Mesothelial cell of epicardium (in vitro differentiated cells): ENCODE measurements at regions not wholly inside any gene's neighbourhood (a gene's known extent, or its start where the extent isn't known, plus 50 kb on each side); places are given as distances from the start of the nearest gene placed in this dataset.

Source experiments
- DNase-seq, 2 experiments: peaks; one replicate each; pipeline ENCODE4 v3.0.0; 2021; ENCODE audit warnings: low spot score in 2 of 2; ENCODE audit not compliant: unreplicated experiment in 2 of 2
- H3K27ac Mint-ChIP-seq: 2 replicates; pipeline ENCODE4 v1.8.0; 2021; ENCODE audit warnings: mixed read lengths
- H3K27me3 Mint-ChIP-seq: 2 replicates; pipeline ENCODE4 v1.8.0; 2021; ENCODE audit warnings: low read depth, mixed read lengths
- H3K36me3 Mint-ChIP-seq: 2 replicates; pipeline ENCODE4 v1.8.0; 2021; ENCODE audit warnings: mixed read lengths
- H3K4me1 Mint-ChIP-seq: 2 replicates; pipeline ENCODE4 v1.8.0; 2021; ENCODE audit warnings: mixed read lengths
- H3K4me3 Mint-ChIP-seq: 2 replicates; pipeline ENCODE4 v1.8.0; 2021; ENCODE audit warnings: mild to moderate bottlenecking, moderate library complexity, mixed read lengths
- H3K9me3 Mint-ChIP-seq: 2 replicates; pipeline ENCODE4 v1.8.0; 2021; ENCODE audit warnings: mixed read lengths
- CTCF ChIP-seq: fragments of 200-600 bp; sonication (generic); IDR thresholded peaks from one replicate; pipeline ENCODE4 v1.5.0; 2021; ENCODE audit warnings: antibody characterized with exemption; ENCODE audit not compliant: unreplicated experiment

GRCh38 chr14:58778202-58778601, 140.4 kb downstream of the DACT1 start:
- DNase-seq = no peak
- H3K4me1 Mint-ChIP-seq = peaks cover 18% of the 10 kb centered on the region
- TF ChIP-seq CTCF = no peak
- no peaks in the 10 kb centered on the region for H3K27me3 Mint-ChIP-seq
- peaks cover 4% of the 10 kb centered on the region for H3K9me3 Mint-ChIP-seq
- no peak overlapping the region for H3K4me3 Mint-ChIP-seq
- H3K36me3 Mint-ChIP-seq = no peaks in the 10 kb centered on the region
- H3K27ac Mint-ChIP-seq = no peak overlapping the region

DNA sequence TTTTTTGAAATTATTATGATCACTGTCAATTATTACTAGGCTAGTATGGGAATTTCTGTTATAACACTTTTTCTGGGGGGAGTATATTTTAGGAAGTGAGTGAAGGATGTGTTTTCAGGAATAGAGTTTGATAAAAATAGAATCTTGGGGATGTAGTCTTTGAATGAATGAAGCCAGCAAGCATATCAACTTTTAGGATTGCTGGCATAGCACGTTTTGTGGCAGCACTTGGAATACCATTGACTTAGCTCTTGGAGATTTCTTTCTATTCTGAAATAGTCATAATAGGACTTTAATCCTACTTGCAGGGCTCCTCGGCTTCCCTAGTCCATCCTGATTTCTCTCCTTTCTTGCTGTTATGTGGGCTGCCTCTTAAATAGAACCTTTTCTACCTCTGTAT, 141.6 kb downstream of the DACT1 start:
- peaks cover 4% of the 10 kb centered on the region for H3K9me3 Mint-ChIP-seq
- no peak for DNase-seq
- no peaks in the 10 kb centered on the region for H3K27me3 Mint-ChIP-seq
- H3K4me3 Mint-ChIP-seq = no peak overlapping the region
- no peaks in the 10 kb centered on the region for H3K36me3 Mint-ChIP-seq
- peaks cover 6% of the 10 kb centered on the region for H3K4me1 Mint-ChIP-seq
- no peak overlapping the region for H3K27ac Mint-ChIP-seq
- no peak for TF ChIP-seq CTCF

DNA sequence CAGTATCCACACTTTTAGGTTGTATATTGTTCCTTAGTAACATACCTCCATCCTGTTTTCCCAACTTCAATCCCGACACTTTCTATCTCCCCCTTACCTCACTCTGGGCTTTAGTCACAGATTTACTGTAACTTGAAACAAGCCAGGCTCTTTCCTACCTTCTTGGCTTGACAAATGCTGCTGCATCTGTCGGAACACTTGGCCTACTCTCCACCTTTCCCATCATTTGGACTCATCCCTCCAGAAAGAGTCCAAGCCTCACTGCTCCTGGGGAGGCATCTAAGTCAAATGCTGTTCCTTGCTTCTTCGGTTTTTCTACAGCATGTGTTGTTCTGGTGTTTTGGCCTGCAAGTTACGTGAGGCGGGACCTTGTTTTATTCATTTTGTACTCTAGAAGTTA, 142.4 kb downstream of the DACT1 start:
- Mint-ChIP-seq H3K4me1 (peaks cover 6% of the 10 kb centered on the region), H3K27me3 (no peaks in the 10 kb centered on the region), H3K9me3 (peaks cover under 1% of the 10 kb centered on the region), H3K4me3 (no peak overlapping the region), H3K36me3 (no peaks in the 10 kb centered on the region), H3K27ac (no peak overlapping the region)
- no peak for DNase-seq
- no peak for TF ChIP-seq CTCF

DNA sequence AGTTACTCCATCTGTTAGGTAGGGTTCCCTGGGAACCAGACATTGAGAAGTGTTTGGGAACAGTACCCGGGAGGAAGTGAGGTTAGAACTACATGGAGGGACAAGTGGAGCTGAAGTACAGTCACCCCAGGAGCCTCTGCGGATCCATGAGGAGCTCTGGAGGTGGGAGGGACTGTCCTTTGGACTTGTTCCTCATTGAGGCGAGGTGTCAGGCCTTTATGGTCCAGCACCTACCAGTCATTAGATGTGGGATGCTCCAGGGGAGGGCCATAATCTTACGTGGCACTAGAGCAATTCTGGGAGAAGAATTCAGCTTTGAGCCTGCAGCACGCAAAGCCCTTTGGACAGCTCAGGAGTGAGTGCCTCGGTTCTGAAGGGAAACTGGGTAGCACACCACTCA, 142.8 kb downstream of the DACT1 start:
- Mint-ChIP-seq H3K36me3 (no peaks in the 10 kb centered on the region), H3K27ac (no peak overlapping the region), H3K4me3 (no peak overlapping the region), H3K9me3 (no peaks in the 10 kb centered on the region), H3K4me1 (peaks cover 10% of the 10 kb centered on the region), H3K27me3 (no peaks in the 10 kb centered on the region)
- no peak for TF ChIP-seq CTCF
- DNase-seq = no peak

DNA sequence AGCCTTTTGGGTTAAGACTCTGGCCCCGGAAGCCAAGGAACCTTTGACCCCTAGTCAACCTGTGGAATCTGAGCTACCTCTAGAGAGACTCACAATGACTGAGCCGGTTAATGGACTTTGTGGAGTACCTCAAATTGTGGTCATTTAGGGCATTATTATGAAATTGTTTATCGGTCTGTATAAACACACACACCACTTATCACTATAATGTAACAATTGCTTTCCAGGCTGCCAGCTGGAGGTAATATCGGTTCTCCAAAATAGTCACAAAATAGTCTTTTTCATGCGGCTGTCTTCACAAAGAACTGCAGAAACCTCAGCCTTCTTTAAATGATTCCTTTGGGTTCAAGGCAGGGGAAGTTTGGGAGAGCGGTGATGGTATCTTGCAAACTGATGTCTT, 144.2 kb downstream of the DACT1 start:
- Mint-ChIP-seq H3K36me3 (no peaks in the 10 kb centered on the region), H3K4me1 (peaks cover 16% of the 10 kb centered on the region), H3K4me3 (no peak overlapping the region), H3K9me3 (no peaks in the 10 kb centered on the region), H3K27me3 (no peaks in the 10 kb centered on the region), H3K27ac (no peak overlapping the region)
- TF ChIP-seq CTCF = no peak
- no peak for DNase-seq
